HG03558 (cell line): ENCODE measurements at regions not wholly inside any gene's neighbourhood (a gene's known extent, or its start where the extent isn't known, plus 50 kb on each side); places are given as distances from the start of the nearest gene placed in this dataset.

Experiments used
- ATAC-seq: cut with Tn5 transposase; IDR thresholded peaks from one replicate; pipeline ENCODE4 v1.9.1; 2021; ENCODE audit warnings: moderate number of reproducible peaks; ENCODE audit not compliant: unreplicated experiment; ENCODE audit errors: extremely low read depth

- no peak for ATAC-seq
These were observed 99.2 kb upstream of the TMC3 start for GRCh38 chr15:81473177-81473576.

DNA sequence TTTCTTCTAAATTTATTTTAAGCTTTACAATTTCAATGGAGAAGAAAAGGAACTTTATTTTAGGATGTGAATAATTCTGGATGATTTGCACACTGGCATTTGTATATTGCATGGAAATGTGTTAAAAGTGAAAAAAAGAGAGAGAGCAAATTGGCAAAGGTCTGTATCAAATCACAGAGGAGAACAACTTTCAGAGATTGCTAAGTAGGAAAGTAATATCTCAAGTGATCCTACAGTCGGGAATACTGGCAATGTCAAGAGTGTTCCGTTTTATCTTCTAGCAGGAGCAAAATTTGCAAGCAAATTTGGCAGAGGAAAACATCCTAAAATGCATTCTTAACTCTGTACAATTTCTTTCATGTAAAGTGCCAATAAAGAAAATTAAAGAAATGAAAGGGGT lies 97.1 kb upstream of the TMC3 start:
- no peak for ATAC-seq

- no peak for ATAC-seq
These were observed 95.1 kb upstream of the TMC3 start for GRCh38 chr15:81469154-81469553.

GRCh38 chr15:81466741-81467140 lies 92.7 kb upstream of the TMC3 start:
- no peak for ATAC-seq

- ATAC-seq = no peak
These were observed 80.0 kb upstream of the TMC3 start for GRCh38 chr15:81454024-81454423.

- ATAC-seq = no peak
These were observed 76.7 kb upstream of the TMC3 start for GRCh38 chr15:81450721-81451120.

GRCh38 chr15:81449836-81450474 lies 75.9 kb upstream of the TMC3 start:
- no peak for ATAC-seq

DNA sequence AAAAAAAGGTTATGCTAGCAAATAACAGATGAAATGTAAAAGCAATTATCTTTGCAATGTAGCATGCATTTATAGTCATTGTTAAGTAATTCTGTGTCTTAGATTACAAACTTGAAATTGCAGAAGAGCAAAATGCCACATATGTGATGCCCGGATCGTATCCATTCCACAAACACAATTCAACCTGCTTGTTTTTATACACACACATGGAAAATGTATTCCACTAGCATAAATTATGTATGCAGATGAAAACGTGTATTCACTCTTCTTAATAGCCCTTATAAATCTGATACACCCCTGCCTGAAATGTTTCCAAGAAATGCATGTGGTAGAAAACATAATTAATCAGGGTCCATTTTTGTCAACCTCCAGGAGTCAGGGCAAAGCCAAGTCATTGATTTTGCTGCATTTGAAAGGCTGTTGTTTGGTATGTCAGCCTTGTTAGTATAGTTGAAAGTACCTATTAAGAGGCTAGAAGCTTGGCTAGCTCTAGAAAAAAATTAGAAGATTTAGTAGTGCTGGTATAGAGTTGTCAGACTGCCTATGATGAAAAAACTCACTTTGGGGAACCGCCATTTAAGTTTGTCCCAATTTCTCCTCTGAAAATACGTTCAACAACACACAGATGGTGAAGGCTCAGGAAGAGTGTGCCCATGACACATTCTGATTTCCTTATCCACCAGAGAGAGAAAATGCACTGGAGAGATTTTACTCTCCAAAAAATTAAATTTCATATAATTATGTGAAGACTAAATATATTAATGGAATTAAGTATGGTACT lies 69.2 kb upstream of the TMC3 start:
- no peak for ATAC-seq

DNA sequence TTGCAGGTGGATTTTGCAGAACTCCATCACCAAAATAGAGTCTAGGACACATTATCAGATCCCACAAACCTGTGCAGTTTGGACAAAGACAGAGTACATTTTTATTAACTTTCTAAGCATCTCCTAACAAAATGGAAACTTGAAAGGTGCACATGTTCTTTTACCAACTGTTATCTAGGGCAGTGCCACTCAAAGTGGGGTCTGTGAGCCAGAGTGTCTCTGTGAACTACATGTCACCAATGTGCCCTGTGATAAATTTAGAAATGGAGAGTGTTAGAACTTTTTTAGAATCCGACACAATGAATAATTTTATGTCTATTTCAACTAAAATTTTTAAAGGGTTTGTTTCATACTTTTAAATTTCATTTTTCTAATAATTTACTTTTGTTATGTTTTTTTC lies 68.4 kb upstream of the TMC3 start:
- ATAC-seq = no peak

DNA sequence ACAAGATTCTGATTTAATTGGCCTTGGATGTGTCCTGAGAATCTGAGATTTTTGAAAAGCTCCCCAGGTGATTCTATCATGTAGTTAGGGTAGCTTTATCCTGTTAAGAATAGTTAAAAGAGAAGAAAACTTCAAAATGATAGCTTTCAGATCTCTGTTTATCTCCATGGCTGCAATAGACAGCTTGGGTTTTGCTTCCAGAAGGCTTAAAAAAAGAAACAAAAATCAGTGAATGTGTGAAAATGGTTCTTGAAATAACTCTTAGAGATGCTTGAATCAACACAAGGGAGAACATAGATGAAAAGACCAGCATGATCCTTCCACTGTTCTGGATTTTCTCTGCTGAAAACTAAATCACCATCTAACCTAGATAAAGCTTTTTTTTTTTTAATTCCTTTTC lies 60.8 kb upstream of the TMC3 start:
- no peak for ATAC-seq

DNA sequence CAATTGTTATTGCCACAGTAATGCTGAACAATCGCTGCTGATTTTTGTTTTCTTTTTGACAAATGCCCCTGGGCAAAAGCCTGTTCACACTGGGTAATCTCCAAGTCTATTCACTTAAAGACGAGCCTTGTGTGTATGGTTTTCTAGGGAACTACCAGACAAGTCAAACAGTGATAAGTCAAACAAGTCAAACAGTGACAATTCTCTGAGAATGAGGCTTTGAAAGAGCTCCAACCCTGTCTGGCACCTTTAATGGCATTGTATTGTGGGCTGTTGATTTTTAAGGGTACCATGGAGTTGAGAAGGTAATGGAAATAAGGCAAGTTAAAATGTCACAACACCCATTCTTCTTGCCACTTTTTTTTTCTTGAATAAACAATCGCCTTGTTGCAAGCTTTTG lies 59.4 kb upstream of the TMC3 start:
- no peak for ATAC-seq

DNA sequence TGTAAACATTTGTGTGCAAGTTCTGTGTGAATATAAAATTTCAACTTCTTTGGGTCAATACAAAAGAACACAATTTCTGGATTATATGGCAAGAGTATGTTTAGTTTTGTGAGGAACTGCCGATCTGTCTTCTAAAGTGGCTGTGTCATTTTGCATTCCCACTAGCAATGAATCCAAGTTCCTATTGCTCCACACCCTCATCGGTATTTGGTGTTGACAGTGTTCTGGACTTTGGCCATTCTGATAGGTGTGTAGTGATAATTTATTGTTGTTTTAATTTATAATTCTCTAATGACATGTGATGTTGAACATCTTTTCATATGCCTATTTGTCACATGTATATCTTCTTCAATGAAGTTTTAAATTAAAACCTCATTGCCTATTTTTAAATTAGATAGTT lies 58.2 kb upstream of the TMC3 start:
- ATAC-seq = no peak

DNA sequence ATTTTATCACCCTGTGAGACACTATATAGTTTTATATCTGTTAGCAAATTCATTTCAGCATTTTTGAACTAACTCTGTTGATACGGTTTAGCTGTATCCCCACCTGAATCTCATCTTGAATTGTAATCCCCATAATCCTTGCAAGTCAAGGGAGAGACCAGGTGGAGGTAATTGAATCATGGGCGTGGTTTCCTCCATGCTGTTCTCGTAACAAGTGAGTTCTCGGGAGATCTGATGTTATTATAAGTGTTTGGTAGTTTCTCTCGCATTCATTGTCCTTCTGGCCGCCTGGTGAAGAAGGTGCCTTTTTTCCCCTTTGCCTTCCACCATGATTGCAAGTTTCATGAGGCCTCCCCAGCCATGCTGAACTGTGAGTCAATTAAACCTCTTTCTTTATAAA lies 53.2 kb upstream of the TMC3 start:
- ATAC-seq = no peak

DNA sequence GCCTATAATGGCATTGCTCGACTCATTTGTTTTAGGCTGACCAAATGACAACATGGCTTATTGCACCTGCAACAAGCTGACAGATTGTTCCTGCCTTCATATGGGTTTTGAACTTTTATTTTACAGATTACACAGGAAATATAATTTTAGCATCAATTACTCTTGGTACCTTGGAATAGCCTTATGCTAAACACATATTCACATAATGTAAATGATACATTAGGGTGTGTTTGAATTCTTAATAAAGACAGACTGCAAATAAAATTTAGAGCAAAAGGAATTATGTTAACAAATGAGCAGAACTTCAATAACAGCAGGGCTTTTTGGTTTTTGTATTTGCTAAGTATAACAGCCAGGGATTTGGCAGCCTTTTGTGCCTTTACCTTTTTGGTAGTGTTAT lies 51.9 kb upstream of the TMC3 start:
- no peak for ATAC-seq
